IMR-90 (cell line): ENCODE measurements at regions not wholly inside any gene's neighbourhood (a gene's known extent, or its start where the extent isn't known, plus 50 kb on each side); places are given as distances from the start of the nearest gene placed in this dataset.

ENCODE experiments used
- ATAC-seq: fragments of 200-7000 bp; cut with Tn5 transposase; 2 replicates; pipeline ENCODE4 v1.9.1; 2020; ENCODE audit warnings: low read depth, mild to moderate bottlenecking, moderate library complexity
- BruUV-seq: library from RNA; stranded (reverse); fragments of 400-500 nt; replicated peaks from 2 replicates; lab custom pipeline; 2021; lab: Mats Ljungman, UMichigan
- CTCF ChIA-PET: fragments of 300-600 bp; formaldehyde crosslinking; extraction: SDS; loops from one replicate; lab custom pipeline; 2021; ENCODE audit warnings: antibody characterized with exemption; lab: Yijun Ruan, JAX
- POLR2A ChIA-PET: fragments of 300-600 bp; sonication (Branson Sonifier 250); formaldehyde crosslinking; loops from one replicate; lab custom pipeline; 2022; ENCODE audit warnings: antibody characterized with exemption; ENCODE audit not compliant: unreplicated experiment; lab: Charles Lee
- DNase-seq: peaks from one replicate; pipeline ENCODE4 v3.0.0; 2013
- H2AFZ ChIP-seq: replicated peaks from 2 replicates; pipeline ENCODE3; 2013; ENCODE audit warnings: low read length, mild to moderate bottlenecking; ENCODE audit not compliant: poor library complexity
- H2AK5ac ChIP-seq: 2 replicates; pipeline ENCODE4 v1.6.1; 2013; ENCODE audit warnings: low read depth, low read length, inconsistent platforms
- H2AK9ac ChIP-seq: replicated peaks from 2 replicates; pipeline ENCODE3; 2013; ENCODE audit warnings: mild to moderate bottlenecking, low read depth, low read length, moderate library complexity; ENCODE audit not compliant: poor library complexity
- H2BK120ac ChIP-seq: 2 replicates; pipeline ENCODE4 v1.6.1; 2013; ENCODE audit warnings: low read depth, low read length, inconsistent platforms
- H2BK15ac ChIP-seq: 3 replicates; pipeline ENCODE4 v1.6.1; 2013; ENCODE audit warnings: low read depth, low read length, inconsistent platforms
- H2BK20ac ChIP-seq: 2 replicates; pipeline ENCODE4 v1.6.1; 2013; ENCODE audit warnings: low read depth, mild to moderate bottlenecking, inconsistent platforms, low read length, moderate library complexity
- H2BK5ac ChIP-seq: 2 replicates; pipeline ENCODE4 v1.6.1; 2013; ENCODE audit warnings: mild to moderate bottlenecking, low read depth, low read length, inconsistent platforms; ENCODE audit not compliant: poor library complexity, severe bottlenecking
- H3K14ac ChIP-seq: replicated peaks from 2 replicates; pipeline ENCODE4 v1.6.1; 2013; ENCODE audit warnings: low read depth, low read length, inconsistent platforms
- H3K18ac ChIP-seq: 2 replicates; pipeline ENCODE4 v1.6.1; 2013; ENCODE audit warnings: low read depth, low read length, control low read depth
- H3K23ac ChIP-seq: 2 replicates; pipeline ENCODE4 v1.6.1; 2013; ENCODE audit warnings: low read depth, low read length, inconsistent platforms
- H3K27ac ChIP-seq: 2 replicates; pipeline ENCODE4 v1.5.1; 2013; ENCODE audit warnings: mild to moderate bottlenecking, control low read depth, low read length; ENCODE audit not compliant: insufficient read depth
- H3K27me3 ChIP-seq: 2 replicates; pipeline ENCODE4 v1.6.1; 2013; ENCODE audit warnings: low read length; ENCODE audit not compliant: control insufficient read depth, insufficient read depth
- H3K36me3 ChIP-seq: 2 replicates; pipeline ENCODE4 v1.6.1; 2013; ENCODE audit warnings: low read length, mixed read lengths; ENCODE audit not compliant: control insufficient read depth, insufficient read depth
- H3K4ac ChIP-seq: 2 replicates; pipeline ENCODE4 v1.6.1; 2013; ENCODE audit warnings: low read depth, low read length, inconsistent platforms
- H3K4me1 ChIP-seq: 2 replicates; pipeline ENCODE4 v1.6.1; 2013; ENCODE audit warnings: low read length, mixed read lengths; ENCODE audit not compliant: control insufficient read depth, insufficient read depth
- H3K4me2 ChIP-seq: 2 replicates; pipeline ENCODE4 v1.6.1; 2013; ENCODE audit warnings: low read depth, mild to moderate bottlenecking, control low read depth, low read length, moderate library complexity
- H3K4me3 ChIP-seq: 2 replicates; pipeline ENCODE4 v1.5.1; 2013; ENCODE audit warnings: low read depth, mild to moderate bottlenecking, control low read depth, low read length, moderate library complexity; ENCODE audit not compliant: insufficient read depth
- H3K56ac ChIP-seq: 2 replicates; pipeline ENCODE4 v1.6.1; 2013; ENCODE audit warnings: low read length, inconsistent platforms; ENCODE audit not compliant: insufficient read depth; ENCODE audit errors: extremely low read depth
- H3K79me1 ChIP-seq, 2 experiments: 2 replicates each; pipeline ENCODE4 v1.6.1; 2013; ENCODE audit warnings: low read length in 2 of 2, inconsistent platforms in 1 of 2, low read depth in 1 of 2
- H3K9ac ChIP-seq: 2 replicates; pipeline ENCODE4 v1.6.1; 2013; ENCODE audit warnings: low read depth, low read length, control low read depth
- H3K9me1 ChIP-seq: 2 replicates; pipeline ENCODE4 v1.6.1; 2013; ENCODE audit warnings: low read length, inconsistent platforms; ENCODE audit not compliant: insufficient read depth
- H3K9me3 ChIP-seq: 2 replicates; pipeline ENCODE4 v1.6.1; 2013; ENCODE audit warnings: low read length; ENCODE audit not compliant: control insufficient read depth, insufficient read depth
- H4K20me1 ChIP-seq: 2 replicates; pipeline ENCODE4 v1.6.1; 2013; ENCODE audit warnings: low read length, inconsistent platforms; ENCODE audit not compliant: insufficient read depth
- H4K5ac ChIP-seq: 2 replicates; pipeline ENCODE4 v1.6.1; 2013; ENCODE audit warnings: mild to moderate bottlenecking, low read depth, low read length, control low read depth
- H4K8ac ChIP-seq, 2 experiments: 2 replicates each; pipeline ENCODE4 v1.6.1; 2013; ENCODE audit warnings: low read depth in 2 of 2, low read length in 2 of 2, control low read depth in 1 of 2, inconsistent platforms in 1 of 2
- H4K91ac ChIP-seq: 2 replicates; pipeline ENCODE4 v1.6.1; 2013; ENCODE audit warnings: low read depth, low read length, inconsistent platforms; ENCODE audit not compliant: insufficient read depth
- BHLHE40 ChIP-seq: fragments of 150-350 bp; IDR thresholded peaks from 2 replicates; pipeline ENCODE4 v1.6.1; 2016; ENCODE audit warnings: mild to moderate bottlenecking, low read depth, low read length
- CEBPB ChIP-seq: IDR thresholded peaks from 2 replicates; pipeline ENCODE4 v1.6.1; 2012; ENCODE audit warnings: low read depth, low read length, improper control_type of control experiment
- CHD1 ChIP-seq: IDR thresholded peaks from 2 replicates; pipeline ENCODE4 v1.6.1; 2012; ENCODE audit warnings: low read depth, low read length, improper control_type of control experiment
- FOS ChIP-seq: fragments of 150-350 bp; IDR thresholded peaks from 2 replicates; pipeline ENCODE4 v1.6.1; 2016; ENCODE audit warnings: low read depth, low read length
- MAFK ChIP-seq: IDR thresholded peaks from 2 replicates; pipeline ENCODE4 v1.6.1; 2012; ENCODE audit warnings: low read depth, low read length, improper control_type of control experiment
- MAZ ChIP-seq: IDR thresholded peaks from 2 replicates; pipeline ENCODE4 v1.6.1; 2012; ENCODE audit warnings: low read depth, mild to moderate bottlenecking, low read length, improper control_type of control experiment, moderate library complexity, borderline replicate concordance
- MXI1 ChIP-seq: IDR thresholded peaks from 2 replicates; pipeline ENCODE4 v1.6.1; 2012; ENCODE audit warnings: low read depth, mild to moderate bottlenecking, low read length, moderate library complexity, borderline replicate concordance
- NFE2L2 ChIP-seq: fragments of 150-350 bp; IDR thresholded peaks from 2 replicates; pipeline ENCODE4 v1.6.1; 2016; ENCODE audit warnings: low read depth, mild to moderate bottlenecking, low read length
- POLR2A ChIP-seq: IDR thresholded peaks from 2 replicates; pipeline ENCODE4 v1.6.1; 2012; ENCODE audit warnings: mild to moderate bottlenecking, low read depth, low read length
- RAD21 ChIP-seq: IDR thresholded peaks from 2 replicates; pipeline ENCODE4 v1.6.1; 2012; ENCODE audit warnings: low read length, improper control_type of control experiment
- RCOR1 ChIP-seq: IDR thresholded peaks from 2 replicates; pipeline ENCODE4 v1.6.1; 2012; ENCODE audit warnings: mild to moderate bottlenecking, low read length, improper control_type of control experiment; ENCODE audit not compliant: insufficient replicate concordance
- RFX5 ChIP-seq: IDR thresholded peaks from 2 replicates; pipeline ENCODE4 v1.8.0; 2012; ENCODE audit warnings: low read depth, mild to moderate bottlenecking, low read length, moderate library complexity
- SMC3 ChIP-seq: fragments of 150-350 bp; IDR thresholded peaks from 2 replicates; pipeline ENCODE4 v1.6.1; 2016; ENCODE audit warnings: low read depth, mild to moderate bottlenecking, antibody characterized with exemption, low read length, moderate library complexity
- WGBS, 2 experiments: methylation state at CpG; one replicate each; pipeline versions ENCODE4 v1.1.5 to v1.1.7; 2013; ENCODE audit warnings: missing lambda C conversion rate in 2 of 2; ENCODE audit not compliant: insufficient read length in 1 of 2; ENCODE audit errors: extremely low coverage in 2 of 2; 5-methylcytosine and 5-hydroxymethylcytosine counted together
- dilution Hi-C: fragments of 300-500 bp; cut with HindIII; formaldehyde crosslinking; loops from one replicate; pipeline ENCODE4 v1.14.3; 2018; ENCODE audit warnings: low sequenced_read_pairs; ENCODE audit not compliant: unreplicated experiment
- in situ Hi-C: fragments of 300-500 bp; cut with MboI; formaldehyde crosslinking; loops from 3 replicates; pipeline ENCODE4 v1.14.3; 2019; ENCODE audit warnings: low sequenced_read_pairs, inconsistent platforms, mixed read lengths
- intact Hi-C: fragments of 100-400 bp; cut with micrococcal nuclease; formaldehyde crosslinking; loops from 2 replicates; pipeline ENCODE4 v1.10.0; 2022
- TF ChIP-seq, protein P1 (sequence below): fragments of 150-350 bp; IDR thresholded peaks from 2 replicates; pipeline ENCODE4 v1.6.1; 2016; ENCODE audit warnings: low read depth, mild to moderate bottlenecking, low read length, moderate library complexity, borderline replicate concordance
- TF ChIP-seq, protein P2 (sequence below): conservative IDR thresholded peaks from 2 replicates; pipeline ENCODE4 v1.5.1; 2012; ENCODE audit warnings: mild to moderate bottlenecking, low read depth, low read length, improper control_type of control experiment
- TF ChIP-seq, protein P3 (sequence below): fragments of 150-350 bp; IDR thresholded peaks from 2 replicates; pipeline ENCODE4 v1.6.1; 2017; ENCODE audit warnings: mild to moderate bottlenecking, antibody characterized with exemption, low read length, low read depth

GRCh38 chr18:67646890-67647289 is 130.4 kb upstream of the DSEL start:
- Histone ChIP-seq H3K14ac (no peak overlapping the region), H3K27me3 (no peaks in the 10 kb centered on the region), H4K8ac (no peak overlapping the region), H2BK20ac (no peak overlapping the region), H3K18ac (no peak overlapping the region), H2BK120ac (no peak overlapping the region), H3K9me3 (no peaks in the 10 kb centered on the region; the same call in 1 of the 2 replicates), H3K9ac (no peak overlapping the region), H3K9me1 (no peaks in the 10 kb centered on the region), H2AK5ac (no peak overlapping the region), H3K56ac (no peak overlapping the region), H4K91ac (no peak overlapping the region), H3K4me2 (no peak overlapping the region), H4K20me1 (no peaks in the 10 kb centered on the region), H2BK15ac (no peak overlapping the region), H3K23ac (no peak overlapping the region), H2AK9ac (no peak overlapping the region), H2BK5ac (no peak overlapping the region), H3K36me3 (no peaks in the 10 kb centered on the region), H3K4me1 (no peaks in the 10 kb centered on the region), H3K4me3 (no peak overlapping the region), H2AFZ (no peak overlapping the region), H3K27ac (no peak overlapping the region), H3K4ac (no peak overlapping the region), H3K79me1 (no peaks in the 10 kb centered on the region), H4K5ac (no peak overlapping the region)
- DNase-seq (no peak), ATAC-seq (no peak)
- POLR2A ChIA-PET, result no interaction called here
- CTCF ChIA-PET, result no interaction called here
- WGBS, 2 experiments, result no CpG with 5 or more reads among the region's 2 CpGs
- intact Hi-C loops (no loop called here), in situ Hi-C loops (no loop called here), dilution Hi-C loops (no loop called here)
- TF ChIP-seq FOS (no peak), CHD1 (no peak), BHLHE40 (no peak), CEBPB (no peak), POLR2A (no peak), RFX5 (no peak), SMC3 (no peak), RCOR1 (no peak), MAZ (no peak), NFE2L2 (no peak), RAD21 (no peak), MAFK (no peak), MXI1 (no peak)
- TF ChIP-seq, protein P1, sequence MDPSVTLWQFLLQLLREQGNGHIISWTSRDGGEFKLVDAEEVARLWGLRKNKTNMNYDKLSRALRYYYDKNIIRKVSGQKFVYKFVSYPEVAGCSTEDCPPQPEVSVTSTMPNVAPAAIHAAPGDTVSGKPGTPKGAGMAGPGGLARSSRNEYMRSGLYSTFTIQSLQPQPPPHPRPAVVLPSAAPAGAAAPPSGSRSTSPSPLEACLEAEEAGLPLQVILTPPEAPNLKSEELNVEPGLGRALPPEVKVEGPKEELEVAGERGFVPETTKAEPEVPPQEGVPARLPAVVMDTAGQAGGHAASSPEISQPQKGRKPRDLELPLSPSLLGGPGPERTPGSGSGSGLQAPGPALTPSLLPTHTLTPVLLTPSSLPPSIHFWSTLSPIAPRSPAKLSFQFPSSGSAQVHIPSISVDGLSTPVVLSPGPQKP, result no peak
- TF ChIP-seq, protein P2, sequence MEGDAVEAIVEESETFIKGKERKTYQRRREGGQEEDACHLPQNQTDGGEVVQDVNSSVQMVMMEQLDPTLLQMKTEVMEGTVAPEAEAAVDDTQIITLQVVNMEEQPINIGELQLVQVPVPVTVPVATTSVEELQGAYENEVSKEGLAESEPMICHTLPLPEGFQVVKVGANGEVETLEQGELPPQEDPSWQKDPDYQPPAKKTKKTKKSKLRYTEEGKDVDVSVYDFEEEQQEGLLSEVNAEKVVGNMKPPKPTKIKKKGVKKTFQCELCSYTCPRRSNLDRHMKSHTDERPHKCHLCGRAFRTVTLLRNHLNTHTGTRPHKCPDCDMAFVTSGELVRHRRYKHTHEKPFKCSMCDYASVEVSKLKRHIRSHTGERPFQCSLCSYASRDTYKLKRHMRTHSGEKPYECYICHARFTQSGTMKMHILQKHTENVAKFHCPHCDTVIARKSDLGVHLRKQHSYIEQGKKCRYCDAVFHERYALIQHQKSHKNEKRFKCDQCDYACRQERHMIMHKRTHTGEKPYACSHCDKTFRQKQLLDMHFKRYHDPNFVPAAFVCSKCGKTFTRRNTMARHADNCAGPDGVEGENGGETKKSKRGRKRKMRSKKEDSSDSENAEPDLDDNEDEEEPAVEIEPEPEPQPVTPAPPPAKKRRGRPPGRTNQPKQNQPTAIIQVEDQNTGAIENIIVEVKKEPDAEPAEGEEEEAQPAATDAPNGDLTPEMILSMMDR, result no peak
- TF ChIP-seq, protein P3, sequence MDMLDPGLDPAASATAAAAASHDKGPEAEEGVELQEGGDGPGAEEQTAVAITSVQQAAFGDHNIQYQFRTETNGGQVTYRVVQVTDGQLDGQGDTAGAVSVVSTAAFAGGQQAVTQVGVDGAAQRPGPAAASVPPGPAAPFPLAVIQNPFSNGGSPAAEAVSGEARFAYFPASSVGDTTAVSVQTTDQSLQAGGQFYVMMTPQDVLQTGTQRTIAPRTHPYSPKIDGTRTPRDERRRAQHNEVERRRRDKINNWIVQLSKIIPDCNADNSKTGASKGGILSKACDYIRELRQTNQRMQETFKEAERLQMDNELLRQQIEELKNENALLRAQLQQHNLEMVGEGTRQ, result no peak
- BruUV-seq, result no TSS peak
